GM12878 (cell line): ENCODE measurements at regions not wholly inside any gene's neighbourhood (a gene's known extent, or its start where the extent isn't known, plus 50 kb on each side); places are given as distances from the start of the nearest gene placed in this dataset.

ENCODE experiments used
- ATAC-seq: fragments of 200-7000 bp; cut with Tn5 transposase; 3 replicates; pipeline ENCODE4 v1.9.1; 2020; ENCODE audit warnings: mild to moderate bottlenecking, moderate library complexity
- BruUV-seq: library from RNA; stranded (reverse); fragments of 400-500 nt; replicated peaks from 2 replicates; lab custom pipeline; 2021; lab: Mats Ljungman, UMichigan
- CTCF ChIA-PET: fragments of 300-600 bp; sonication (Branson Sonifier 250); formaldehyde crosslinking; extraction: SDS; loops from one replicate; lab custom pipeline; 2021; ENCODE audit warnings: inconsistent platforms; lab: Yijun Ruan, JAX
- POLR2A ChIA-PET: fragments of 350-600 bp; formaldehyde crosslinking; extraction: SDS; loops from one replicate; lab custom pipeline; 2021; ENCODE audit warnings: inconsistent platforms; lab: Charles Lee
- RAD21 ChIA-PET: fragments of 300-600 bp; sonication (Branson Sonifier 250); formaldehyde crosslinking; loops from one replicate; lab custom pipeline; 2023; ENCODE audit warnings: antibody characterized with exemption; ENCODE audit not compliant: unreplicated experiment; lab: Charles Lee
- SMC1A ChIA-PET: fragments of 300-600 bp; sonication (Branson Sonifier 250); formaldehyde crosslinking; loops from one replicate; lab custom pipeline; 2023; ENCODE audit not compliant: unreplicated experiment, uncharacterized antibody; lab: Charles Lee
- DNase-seq: peaks from one replicate; pipeline ENCODE4 v3.0.0-alpha.2; 2011; ENCODE audit warnings: low read depth, low spot score
- FAIRE-seq: peaks from 3 replicates; lab custom pipeline; 2011; peaks lifted over from hg19 to GRCh38; lab: Jason Lieb, UNC
- H2AFZ ChIP-seq: 2 replicates; pipeline ENCODE4 v1.6.0; 2011; ENCODE audit warnings: low read depth, low read length, control low read depth; ENCODE audit not compliant: control insufficient read depth
- H3K27ac ChIP-seq: 2 replicates; pipeline ENCODE4 v1.5.1; 2011; ENCODE audit warnings: control low read depth; ENCODE audit not compliant: control insufficient read depth, insufficient read depth
- H3K27me3 ChIP-seq, 2 experiments: replicated peaks in 1 of 2; 2 replicates each; pipeline versions ENCODE4 v1.6.0 to v1.6.1; 2011; ENCODE audit warnings: low read length in 1 of 2; ENCODE audit not compliant: control insufficient read depth in 2 of 2, insufficient read depth in 2 of 2
- H3K36me3 ChIP-seq, 2 experiments: 2 replicates each; pipeline ENCODE4 v1.5.1; 2011; ENCODE audit warnings: low read length in 1 of 2; ENCODE audit not compliant: control insufficient read depth in 2 of 2, insufficient read depth in 2 of 2
- H3K4me1 ChIP-seq: 2 replicates; pipeline ENCODE4 v1.6.1; 2011; ENCODE audit warnings: mild to moderate bottlenecking, low read length, moderate library complexity, mixed read lengths; ENCODE audit not compliant: control insufficient read depth, insufficient read depth
- H3K4me2 ChIP-seq: 2 replicates; pipeline ENCODE4 v1.6.0; 2011; ENCODE audit warnings: control low read depth; ENCODE audit not compliant: control insufficient read depth, insufficient read depth
- H3K4me3 ChIP-seq: fragments of 200-600 bp; sonication (generic); 2 replicates; pipeline ENCODE4 v1.5.1; 2016
- H3K79me2 ChIP-seq: 2 replicates; pipeline ENCODE4 v1.6.0; 2011; ENCODE audit warnings: low read length; ENCODE audit not compliant: control insufficient read depth, insufficient read depth
- H3K9ac ChIP-seq: 2 replicates; pipeline ENCODE4 v1.8.0; 2011; ENCODE audit warnings: low read length, control low read depth, mixed read lengths; ENCODE audit not compliant: control insufficient read depth, insufficient read depth
- H3K9me3 ChIP-seq: replicated peaks from 3 replicates; pipeline ENCODE4 v1.5.1; 2011; ENCODE audit warnings: mild to moderate bottlenecking, low read length; ENCODE audit not compliant: control insufficient read depth, insufficient read depth
- H4K20me1 ChIP-seq: 2 replicates; pipeline ENCODE4 v1.6.0; 2011; ENCODE audit not compliant: control insufficient read depth, insufficient read depth
- ATF2 ChIP-seq: IDR thresholded peaks from 2 replicates; pipeline ENCODE4 v1.6.1; 2012; ENCODE audit warnings: low read length, inconsistent platforms
- ATF7 ChIP-seq: fragments of 450-650 bp; IDR thresholded peaks from 2 replicates; pipeline ENCODE4 v1.6.1; 2016; ENCODE audit warnings: low read depth, mild to moderate bottlenecking
- BHLHE40 ChIP-seq, 2 experiments: fragments of 450-650 bp in 1 of 2; IDR thresholded peaks; 2 replicates each; pipeline ENCODE4 v1.6.1; 2011 to 2017; ENCODE audit warnings: low read depth in 2 of 2, borderline replicate concordance in 1 of 2, improper control_type of control experiment in 1 of 2, low read length in 1 of 2, mild to moderate bottlenecking in 1 of 2
- CBX3 ChIP-seq: fragments of 200-600 bp; sonication (generic); IDR thresholded peaks from 2 replicates; pipeline ENCODE4 v1.6.1; 2016; ENCODE audit warnings: low read depth, borderline replicate concordance
- CHD4 ChIP-seq: fragments of 200-600 bp; sonication (generic); IDR thresholded peaks from 2 replicates; pipeline ENCODE4 v1.6.1; 2016; ENCODE audit warnings: mild to moderate bottlenecking
- CUX1 ChIP-seq: IDR thresholded peaks from 2 replicates; pipeline ENCODE4 v1.6.1; 2012; ENCODE audit warnings: improper control_type of control experiment, low read depth, low read length; ENCODE audit not compliant: insufficient replicate concordance
- MAX ChIP-seq: IDR thresholded peaks from 2 replicates; pipeline ENCODE4 v1.6.1; 2012; ENCODE audit warnings: low read depth, low read length, improper control_type of control experiment
- NR2C1 ChIP-seq: fragments of 450-650 bp; IDR thresholded peaks from 2 replicates; pipeline ENCODE4 v1.6.1; 2017; ENCODE audit warnings: antibody characterized with exemption, mild to moderate bottlenecking, moderate library complexity
- NR2C2 ChIP-seq: IDR thresholded peaks from 2 replicates; pipeline ENCODE4 v1.6.1; 2011; ENCODE audit warnings: borderline replicate concordance, low read depth; ENCODE audit not compliant: control insufficient read depth, insufficient read length
- POLR2A ChIP-seq: IDR thresholded peaks from 2 replicates; pipeline ENCODE4 v1.6.1; 2011; ENCODE audit warnings: low read depth, mild to moderate bottlenecking, low read length
- POLR2AphosphoS5 ChIP-seq: IDR thresholded peaks from 2 replicates; pipeline ENCODE4 v1.6.1; 2011; ENCODE audit warnings: mild to moderate bottlenecking, low read length, inconsistent platforms
- POU2F2 ChIP-seq: IDR thresholded peaks from 3 replicates; pipeline ENCODE4 v1.6.1; 2011; ENCODE audit warnings: low read depth, mild to moderate bottlenecking, low read length, borderline replicate concordance
- RFX5 ChIP-seq: IDR thresholded peaks from 2 replicates; pipeline ENCODE4 v1.6.1; 2011; ENCODE audit warnings: low read depth, low read length, improper control_type of control experiment
- USF1 ChIP-seq: IDR thresholded peaks from 2 replicates; pipeline ENCODE4 v1.6.1; 2011; ENCODE audit warnings: borderline replicate concordance, low read depth, mild to moderate bottlenecking, moderate library complexity, mixed read lengths, low read length; ENCODE audit not compliant: insufficient read depth; ENCODE audit errors: extremely low read length
- YBX1 ChIP-seq: fragments of 450-650 bp; IDR thresholded peaks from 2 replicates; pipeline ENCODE4 v1.6.1; 2016; ENCODE audit warnings: antibody characterized with exemption
- ZBTB33 ChIP-seq: fragments of 450-650 bp; IDR thresholded peaks from 2 replicates; pipeline ENCODE4 v1.6.1; 2017; ENCODE audit warnings: mild to moderate bottlenecking
- WGBS: methylation state at CpG from one replicate; pipeline ENCODE4 v1.1.6; 2016; ENCODE audit warnings: low lambda C conversion rate; ENCODE audit not compliant: insufficient replicate concordance, insufficient coverage; ENCODE audit errors: missing lambda C conversion rate; 5-methylcytosine and 5-hydroxymethylcytosine counted together
- in situ Hi-C: fragments of 300-500 bp; cut with MboI; formaldehyde crosslinking; loops from 9 replicates; pipeline ENCODE4 v1.14.3; 2018; ENCODE audit warnings: mixed read lengths
- intact Hi-C: fragments of 100-400 bp; cut with micrococcal nuclease; formaldehyde crosslinking; loops from one replicate; pipeline ENCODE4 v1.14.2; 2022; ENCODE audit not compliant: unreplicated experiment

- 50% methylated on average over 1 of the region's 1 CpG for WGBS
- RAD21 ChIA-PET, result interaction anchor here (0.6 kb wide), 1 partner anchor 155 kb away, joined by 3 read pairs; no protein-coding TSS in a partner anchor
- BruUV-seq, result no TSS peak
- TF ChIP-seq ATF2, result no peak
- TF ChIP-seq USF1, result no peak
- no peak for TF ChIP-seq POLR2A
- no peak for TF ChIP-seq ZBTB33
- no peak for TF ChIP-seq BHLHE40 (IDR thresholded peaks at IDR 0.05; ENCODE audit: borderline replicate concordance in 1 of 2, low read depth in 2 of 2, low read length in 1 of 2)
- no peak for TF ChIP-seq CHD4
- no peak for TF ChIP-seq POLR2AphosphoS5
- no peak for TF ChIP-seq NR2C1
- no peak for TF ChIP-seq POU2F2
- no peak for TF ChIP-seq CBX3
- no peak for TF ChIP-seq ATF7
- no peak for TF ChIP-seq YBX1
- TF ChIP-seq CUX1, result no peak
- no peak for TF ChIP-seq MAX
- no peak for TF ChIP-seq RFX5
- TF ChIP-seq NR2C2, result no peak
These were observed 98.6 kb upstream of the PMFBP1 start for GRCh38 chr16:72270531-72270930.

More at GRCh38 chr16:72270531-72270930, 98.6 kb upstream of the PMFBP1 start:
- no peak overlapping the region for H3K27ac ChIP-seq
- no peak for FAIRE-seq
- CTCF ChIA-PET, result interaction anchor here (1.7 kb wide), 1 partner anchor 9 kb away, joined by 3 read pairs; no protein-coding TSS in a partner anchor
- no peak overlapping the region for H2AFZ ChIP-seq
- H3K79me2 ChIP-seq, result no peaks in the 10 kb centered on the region
- ATAC-seq, result no peak
- SMC1A ChIA-PET, result interaction anchor here (0.7 kb wide), 1 partner anchor 191 kb away, joined by 3 read pairs; no protein-coding TSS in a partner anchor
- H3K9ac ChIP-seq, result no peak overlapping the region
- DNase-seq, result no peak
- no peaks in the 10 kb centered on the region for H3K27me3 ChIP-seq
- POLR2A ChIA-PET, result no interaction called here
- no peak overlapping the region for H3K4me2 ChIP-seq
- H4K20me1 ChIP-seq, result no peaks in the 10 kb centered on the region
- H3K9me3 ChIP-seq, result no peaks in the 10 kb centered on the region
- H3K4me1 ChIP-seq, result no peaks in the 10 kb centered on the region
- intact Hi-C loops (no loop called here), in situ Hi-C loops (no loop called here)
- H3K4me3 ChIP-seq, result no peak overlapping the region
- no peaks in the 10 kb centered on the region for H3K36me3 ChIP-seq
